ENCODE measurements at regions not wholly inside any gene's neighbourhood (a gene's known extent, or its start where the extent isn't known, plus 50 kb on each side); places are given as distances from the start of the nearest gene placed in this dataset.

GRCh38 chr7:155144371-155144770, 74.2 kb downstream of the HTR5A start:
- POLR2A ChIA-PET: no interaction called here
- no peaks in the 10 kb centered on the region for H3K9me1 ChIP-seq (replicated peaks; ENCODE audit: control insufficient read depth, extremely low read depth, insufficient read depth, low read length)
- H3K9me3 ChIP-seq (replicated peaks; ENCODE audit: control insufficient read depth, insufficient read depth, low read length): no peaks in the 10 kb centered on the region
- no peak overlapping the region for H3K9ac ChIP-seq (replicated peaks; ENCODE audit: extremely low read depth, insufficient read depth, low read length)
- no peaks in the 10 kb centered on the region for H3K36me3 ChIP-seq (ENCODE audit: control insufficient read depth in 2 of 2, extremely low read depth in 1 of 2, insufficient read depth in 2 of 2, low read length in 2 of 2)
- intact Hi-C loops (cut with micrococcal nuclease): no loop called here
- H3K27ac ChIP-seq (ENCODE audit: insufficient read depth, low read depth, low read length): no peak overlapping the region
- H3K4me1 ChIP-seq (ENCODE audit: control insufficient read depth, extremely low read depth, insufficient read depth, low read length): no peaks in the 10 kb centered on the region
- FAIRE-seq (no peak), DNase-seq (ENCODE audit: low read depth, low spot score) (no peak)
- CTCF ChIA-PET: no interaction called here
- H3K4me2 ChIP-seq (ENCODE audit: insufficient read depth, low read length): no peak overlapping the region
- dilution Hi-C loops (cut with MboI; ENCODE audit: extremely low pct_ligation_motif_present, low sequenced_read_pairs): no loop called here
- H3K4me3 ChIP-seq (replicated peaks in 1 of 3; ENCODE audit: insufficient read depth in 1 of 3, low read depth in 1 of 3, low read length in 3 of 3): no peak overlapping the region
- no peak overlapping the region for H2AFZ ChIP-seq (ENCODE audit: low read depth, low read length)
- no TSS peak for BruUV-seq (replicated peaks)
- no peaks in the 10 kb centered on the region for H4K20me1 ChIP-seq (replicated peaks; ENCODE audit: control insufficient read depth, extremely low read depth, insufficient read depth, low read length)
- no peaks in the 10 kb centered on the region for H3K27me3 ChIP-seq (ENCODE audit: control insufficient read depth in 2 of 2, insufficient read depth in 2 of 2, low read length in 2 of 2)
- TF ChIP-seq, protein P1, sequence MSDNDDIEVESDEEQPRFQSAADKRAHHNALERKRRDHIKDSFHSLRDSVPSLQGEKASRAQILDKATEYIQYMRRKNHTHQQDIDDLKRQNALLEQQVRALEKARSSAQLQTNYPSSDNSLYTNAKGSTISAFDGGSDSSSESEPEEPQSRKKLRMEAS (IDR thresholded peaks at IDR 0.05; ENCODE audit: insufficient read depth, insufficient read length): no peak
- TF ChIP-seq GATA2 (IDR thresholded peaks at IDR 0.05; ENCODE audit: insufficient read depth, insufficient read length, low read depth, low read length) (no peak), EZH2 (IDR thresholded peaks at IDR 0.05; ENCODE audit: borderline replicate concordance, low read depth, low read length, severe bottlenecking) (no peak), FOS (IDR thresholded peaks at IDR 0.05; ENCODE audit: borderline replicate concordance, insufficient read depth, low read length) (no peak), POLR2A (IDR thresholded peaks at IDR 0.05; ENCODE audit: low read depth, low read length) (no peak), POLR2AphosphoS5 (IDR thresholded peaks at IDR 0.05; ENCODE audit: insufficient read depth, low read depth, low read length) (no peak), MYC (IDR thresholded peaks at IDR 0.05; ENCODE audit: low read depth, low read length) (no peak), CTCF (IDR thresholded peaks at IDR 0.05; ENCODE audit: extremely low read depth in 1 of 2, insufficient read depth in 1 of 2, low read depth in 1 of 2, low read length in 2 of 2) (no peak), JUN (IDR thresholded peaks at IDR 0.05; ENCODE audit: borderline replicate concordance, insufficient read depth, insufficient read length, low read depth) (no peak)
- H3K79me2 ChIP-seq (ENCODE audit: control insufficient read depth, insufficient read depth, low read length): no peaks in the 10 kb centered on the region
